ENCODE measurements at regions not wholly inside any gene's neighbourhood (a gene's known extent, or its start where the extent isn't known, plus 50 kb on each side); places are given as distances from the start of the nearest gene placed in this dataset.

GRCh38 chr13:31878495-31878894 is 139.2 kb downstream of the RXFP2 start:
- H3K4me3 ChIP-seq (ENCODE audit: low read length), result no peak overlapping the region
- no peak overlapping the region for H3K27ac ChIP-seq (ENCODE audit: low read length)
- H3K9me3 ChIP-seq (ENCODE audit: insufficient read depth, low read depth, low read length), result no peaks in the 10 kb centered on the region
- no peak overlapping the region for H3K9ac ChIP-seq (ENCODE audit: low read depth, low read length)
- no peaks in the 10 kb centered on the region for H3K36me3 ChIP-seq (ENCODE audit: insufficient read depth, low read depth, low read length)
- H3K27me3 ChIP-seq (ENCODE audit: insufficient read depth, low read length), result no peaks in the 10 kb centered on the region
- no peaks in the 10 kb centered on the region for H3K4me1 ChIP-seq (ENCODE audit: insufficient read depth, low read length)

DNA sequence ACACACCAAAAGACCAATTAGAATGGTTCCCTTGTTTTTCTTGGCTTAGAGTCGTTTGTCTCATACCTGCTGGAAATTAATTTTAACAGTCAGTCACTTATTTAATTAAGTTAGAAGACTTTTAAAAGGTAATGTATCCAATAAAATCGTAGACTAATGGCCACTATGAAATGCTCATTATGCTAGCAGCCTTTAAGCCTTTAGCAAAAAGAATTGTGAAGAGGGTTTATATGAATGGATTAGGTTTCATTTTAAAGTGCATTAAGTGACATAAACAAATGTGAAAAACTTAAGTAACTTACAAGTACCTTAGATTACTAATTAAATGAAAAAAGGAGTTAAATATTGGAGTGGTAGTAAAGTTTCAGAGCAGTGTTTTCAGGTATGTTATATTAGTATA is 139.6 kb downstream of the RXFP2 start:
- H3K4me3 ChIP-seq (ENCODE audit: low read length), result no peak overlapping the region
- no peak overlapping the region for H3K27ac ChIP-seq (ENCODE audit: low read length)
- no peaks in the 10 kb centered on the region for H3K36me3 ChIP-seq (ENCODE audit: insufficient read depth, low read depth, low read length)
- H3K9ac ChIP-seq (ENCODE audit: low read depth, low read length), result no peak overlapping the region
- H3K27me3 ChIP-seq (ENCODE audit: insufficient read depth, low read length), result no peaks in the 10 kb centered on the region
- H3K9me3 ChIP-seq (ENCODE audit: insufficient read depth, low read depth, low read length), result no peaks in the 10 kb centered on the region
- H3K4me1 ChIP-seq (ENCODE audit: insufficient read depth, low read length), result no peaks in the 10 kb centered on the region

DNA sequence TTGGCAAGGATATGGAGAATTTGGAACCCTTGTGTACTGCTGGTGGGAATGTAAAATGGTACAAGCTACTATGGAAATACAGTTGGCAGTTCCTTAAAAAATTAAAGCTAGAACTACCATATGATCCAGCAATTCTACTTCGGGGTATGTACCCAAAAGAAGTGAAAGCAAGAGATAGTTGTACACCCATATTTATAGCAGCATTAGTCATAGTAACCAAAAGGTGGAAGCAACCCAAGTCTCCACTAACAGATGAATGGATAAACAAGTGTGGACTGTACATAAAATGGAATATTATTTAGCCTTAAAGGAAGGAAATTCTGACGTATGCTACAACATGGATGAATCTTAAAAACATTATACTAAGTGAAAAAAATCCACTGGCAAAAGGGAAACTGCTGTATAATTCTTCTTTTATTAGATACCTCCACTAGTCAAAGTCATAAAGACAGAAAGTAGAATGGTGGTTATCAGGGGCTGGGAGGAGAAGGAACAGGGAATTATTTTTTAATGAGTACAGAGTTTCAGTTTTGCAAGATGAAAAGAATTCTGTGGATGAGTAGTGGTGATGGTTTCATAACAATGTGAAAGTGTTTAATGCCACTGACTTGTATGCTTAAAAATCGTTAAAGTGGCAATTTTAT is 141.6 kb downstream of the RXFP2 start:
- Histone ChIP-seq H3K27ac (ENCODE audit: low read length) (no peak overlapping the region), H3K4me3 (ENCODE audit: low read length) (no peak overlapping the region), H3K27me3 (ENCODE audit: insufficient read depth, low read length) (no peaks in the 10 kb centered on the region), H3K36me3 (ENCODE audit: insufficient read depth, low read depth, low read length) (no peaks in the 10 kb centered on the region), H3K4me1 (ENCODE audit: insufficient read depth, low read length) (no peaks in the 10 kb centered on the region), H3K9ac (ENCODE audit: low read depth, low read length) (no peak overlapping the region), H3K9me3 (ENCODE audit: insufficient read depth, low read depth, low read length) (no peaks in the 10 kb centered on the region)

DNA sequence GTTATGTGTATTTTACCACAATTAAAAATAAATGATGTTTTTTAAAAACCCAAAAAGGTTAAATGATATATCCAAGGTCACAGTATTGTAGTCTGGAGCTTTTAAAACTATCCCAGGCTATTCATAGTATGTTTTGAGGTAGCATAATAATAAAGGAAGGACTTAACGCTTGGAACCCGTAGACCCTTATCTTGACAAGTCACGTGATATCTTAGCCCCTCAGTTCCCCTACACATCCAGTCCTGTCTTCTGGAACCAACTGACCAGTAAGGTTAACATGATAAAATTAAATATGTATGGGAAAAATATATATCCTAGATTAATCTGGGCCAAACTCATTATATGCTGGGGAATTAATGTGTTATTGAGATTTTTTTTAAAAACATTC is 142.2 kb downstream of the RXFP2 start:
- Histone ChIP-seq H3K9ac (ENCODE audit: low read depth, low read length) (no peak overlapping the region), H3K4me1 (ENCODE audit: insufficient read depth, low read length) (no peaks in the 10 kb centered on the region), H3K27me3 (ENCODE audit: insufficient read depth, low read length) (no peaks in the 10 kb centered on the region), H3K36me3 (ENCODE audit: insufficient read depth, low read depth, low read length) (no peaks in the 10 kb centered on the region), H3K27ac (ENCODE audit: low read length) (no peak overlapping the region), H3K9me3 (ENCODE audit: insufficient read depth, low read depth, low read length) (no peaks in the 10 kb centered on the region), H3K4me3 (ENCODE audit: low read length) (no peak overlapping the region)

- Histone ChIP-seq H3K36me3 (ENCODE audit: insufficient read depth, low read depth, low read length) (no peaks in the 10 kb centered on the region), H3K27ac (ENCODE audit: low read length) (no peak overlapping the region), H3K9me3 (ENCODE audit: insufficient read depth, low read depth, low read length) (no peaks in the 10 kb centered on the region), H3K9ac (ENCODE audit: low read depth, low read length) (no peak overlapping the region), H3K4me3 (ENCODE audit: low read length) (no peak overlapping the region), H3K27me3 (ENCODE audit: insufficient read depth, low read length) (no peaks in the 10 kb centered on the region), H3K4me1 (ENCODE audit: insufficient read depth, low read length) (no peaks in the 10 kb centered on the region)
Observed at GRCh38 chr13:31882794-31883193, 143.5 kb downstream of the RXFP2 start.

DNA sequence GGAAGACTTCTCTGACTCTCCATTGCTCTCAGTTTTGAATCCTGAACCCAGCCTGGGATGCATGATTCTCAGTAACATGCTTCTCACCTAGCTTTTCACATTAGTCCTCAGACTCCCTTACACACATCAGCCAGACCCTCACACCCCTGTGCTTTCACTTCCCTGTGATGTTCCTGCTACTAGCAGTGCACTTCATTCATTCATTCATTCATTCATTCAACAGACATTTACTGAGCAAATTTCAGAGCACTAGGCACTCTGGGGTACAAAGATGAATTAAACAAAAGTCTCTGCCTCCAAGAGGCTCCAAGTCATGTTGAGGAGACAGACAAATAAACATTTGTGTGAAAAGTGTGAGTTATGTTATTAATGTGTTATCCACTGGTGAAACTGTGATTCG is 145.2 kb downstream of the RXFP2 start:
- Histone ChIP-seq H3K9ac (ENCODE audit: low read depth, low read length) (no peak overlapping the region), H3K36me3 (ENCODE audit: insufficient read depth, low read depth, low read length) (no peaks in the 10 kb centered on the region), H3K4me3 (ENCODE audit: low read length) (no peak overlapping the region), H3K4me1 (ENCODE audit: insufficient read depth, low read length) (no peaks in the 10 kb centered on the region), H3K9me3 (ENCODE audit: insufficient read depth, low read depth, low read length) (no peaks in the 10 kb centered on the region), H3K27ac (ENCODE audit: low read length) (no peak overlapping the region), H3K27me3 (ENCODE audit: insufficient read depth, low read length) (no peaks in the 10 kb centered on the region)

GRCh38 chr13:31885994-31886393 is 145.6 kb upstream of the FRY start:
- H3K9me3 ChIP-seq (ENCODE audit: insufficient read depth, low read depth, low read length), result no peaks in the 10 kb centered on the region
- no peak overlapping the region for H3K27ac ChIP-seq (ENCODE audit: low read length)
- H3K27me3 ChIP-seq (ENCODE audit: insufficient read depth, low read length), result no peaks in the 10 kb centered on the region
- no peak overlapping the region for H3K9ac ChIP-seq (ENCODE audit: low read depth, low read length)
- no peaks in the 10 kb centered on the region for H3K36me3 ChIP-seq (ENCODE audit: insufficient read depth, low read depth, low read length)
- H3K4me1 ChIP-seq (ENCODE audit: insufficient read depth, low read length), result no peaks in the 10 kb centered on the region
- no peak overlapping the region for H3K4me3 ChIP-seq (ENCODE audit: low read length)

- no peak overlapping the region for H3K9ac ChIP-seq (ENCODE audit: low read depth, low read length)
- H3K4me1 ChIP-seq (ENCODE audit: insufficient read depth, low read length), result no peaks in the 10 kb centered on the region
- H3K27me3 ChIP-seq (ENCODE audit: insufficient read depth, low read length), result no peaks in the 10 kb centered on the region
- no peaks in the 10 kb centered on the region for H3K36me3 ChIP-seq (ENCODE audit: insufficient read depth, low read depth, low read length)
- H3K4me3 ChIP-seq (ENCODE audit: low read length), result no peak overlapping the region
- no peaks in the 10 kb centered on the region for H3K9me3 ChIP-seq (ENCODE audit: insufficient read depth, low read depth, low read length)
- H3K27ac ChIP-seq (ENCODE audit: low read length), result no peak overlapping the region
Observed at GRCh38 chr13:31887286-31887685, 144.3 kb upstream of the FRY start.

GRCh38 chr13:31890946-31891345 is 140.6 kb upstream of the FRY start:
- Histone ChIP-seq H3K9me3 (ENCODE audit: insufficient read depth, low read depth, low read length) (no peaks in the 10 kb centered on the region), H3K4me1 (ENCODE audit: insufficient read depth, low read length) (no peaks in the 10 kb centered on the region; the same call in 1 of the 2 replicates), H3K36me3 (ENCODE audit: insufficient read depth, low read depth, low read length) (no peaks in the 10 kb centered on the region), H3K9ac (ENCODE audit: low read depth, low read length) (no peak overlapping the region), H3K27me3 (ENCODE audit: insufficient read depth, low read length) (no peaks in the 10 kb centered on the region), H3K27ac (ENCODE audit: low read length) (no peak overlapping the region), H3K4me3 (ENCODE audit: low read length) (no peak overlapping the region)

DNA sequence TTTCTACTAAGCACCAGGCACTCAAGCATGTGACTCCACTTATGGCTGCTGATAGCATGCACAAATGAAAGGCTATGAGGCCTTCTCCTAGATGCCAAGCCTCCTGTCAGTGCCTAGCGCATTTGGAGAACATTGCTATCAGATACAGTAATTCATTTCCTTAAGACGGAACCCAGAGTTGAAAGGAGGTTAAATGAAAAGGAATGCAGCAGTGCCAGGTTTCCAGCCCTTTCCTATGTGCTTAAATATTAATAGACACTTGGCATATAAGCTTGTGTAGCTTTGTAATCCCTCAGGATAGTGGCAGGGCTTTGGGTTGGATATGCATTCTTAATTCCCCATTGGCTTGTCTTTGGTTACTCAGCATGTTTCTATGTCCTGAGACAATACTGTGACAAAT is 140.1 kb upstream of the FRY start:
- no peaks in the 10 kb centered on the region for H3K36me3 ChIP-seq (ENCODE audit: insufficient read depth, low read depth, low read length)
- no peak overlapping the region for H3K9ac ChIP-seq (ENCODE audit: low read depth, low read length)
- H3K9me3 ChIP-seq (ENCODE audit: insufficient read depth, low read depth, low read length), result no peaks in the 10 kb centered on the region
- no peak overlapping the region for H3K27ac ChIP-seq (ENCODE audit: low read length)
- H3K4me3 ChIP-seq (ENCODE audit: low read length), result no peak overlapping the region
- H3K4me1 ChIP-seq (ENCODE audit: insufficient read depth, low read length), result no peaks in the 10 kb centered on the region; the same call in 1 of the 2 replicates
- no peaks in the 10 kb centered on the region for H3K27me3 ChIP-seq (ENCODE audit: insufficient read depth, low read length)

GRCh38 chr13:31894931-31895330 is 136.6 kb upstream of the FRY start:
- Histone ChIP-seq H3K9me3 (ENCODE audit: insufficient read depth, low read depth, low read length) (no peaks in the 10 kb centered on the region), H3K4me1 (ENCODE audit: insufficient read depth, low read length) (no peaks in the 10 kb centered on the region; the same call in 1 of the 2 replicates), H3K9ac (ENCODE audit: low read depth, low read length) (no peak overlapping the region), H3K4me3 (ENCODE audit: low read length) (no peak overlapping the region), H3K36me3 (ENCODE audit: insufficient read depth, low read depth, low read length) (no peaks in the 10 kb centered on the region), H3K27ac (ENCODE audit: low read length) (no peak overlapping the region), H3K27me3 (ENCODE audit: insufficient read depth, low read length) (no peaks in the 10 kb centered on the region)

DNA sequence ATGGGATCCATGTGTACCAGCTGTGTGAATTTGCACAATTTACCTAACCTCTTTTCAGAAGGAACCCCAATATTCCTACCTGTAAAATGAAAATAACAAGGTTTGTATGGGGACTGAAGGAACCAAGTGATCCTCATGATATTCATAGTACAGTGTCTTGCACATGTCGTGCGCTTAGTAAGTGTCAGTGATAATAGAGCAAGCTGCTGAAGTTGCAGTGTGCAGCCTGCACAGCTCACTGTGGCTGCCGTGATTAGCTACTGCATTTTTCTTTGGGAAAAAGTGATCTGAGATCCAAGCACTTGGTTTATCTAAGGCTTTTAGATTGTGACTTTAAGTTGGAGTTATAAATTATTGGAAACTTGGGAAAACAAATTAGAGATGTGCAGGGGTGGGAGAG is 135.9 kb upstream of the FRY start:
- Histone ChIP-seq H3K27me3 (ENCODE audit: insufficient read depth, low read length) (no peaks in the 10 kb centered on the region), H3K4me3 (ENCODE audit: low read length) (no peak overlapping the region), H3K27ac (ENCODE audit: low read length) (no peak overlapping the region), H3K36me3 (ENCODE audit: insufficient read depth, low read depth, low read length) (no peaks in the 10 kb centered on the region), H3K9me3 (ENCODE audit: insufficient read depth, low read depth, low read length) (no peaks in the 10 kb centered on the region), H3K9ac (ENCODE audit: low read depth, low read length) (no peak overlapping the region), H3K4me1 (ENCODE audit: insufficient read depth, low read length) (no peaks in the 10 kb centered on the region; the same call in 1 of the 2 replicates)
